H1 (cell line): ENCODE measurements at regions not wholly inside any gene's neighbourhood (a gene's known extent, or its start where the extent isn't known, plus 50 kb on each side); places are given as distances from the start of the nearest gene placed in this dataset.

Experiments used
- CTCF ChIA-PET: fragments of 300-600 bp; sonication (Branson Sonifier 250); formaldehyde crosslinking; loops from one replicate; lab custom pipeline; 2021; ENCODE audit not compliant: partially characterized antibody; lab: Charles Lee
- POLR2A ChIA-PET: fragments of 300-600 bp; sonication (Branson Sonifier 250); formaldehyde crosslinking; loops from one replicate; lab custom pipeline; 2021; ENCODE audit warnings: inconsistent platforms; ENCODE audit not compliant: partially characterized antibody; lab: Charles Lee
- DNase-seq, 2 experiments: peaks; one replicate each; pipeline versions ENCODE4 v3.0.0 to v3.0.0-alpha.2; 2010 to 2022; ENCODE audit warnings: low spot score in 2 of 2, low read depth in 1 of 2, mixed read lengths in 1 of 2
- FAIRE-seq: peaks from 2 replicates; lab custom pipeline; 2011; peaks lifted over from hg19 to GRCh38; lab: Jason Lieb, UNC
- H2AFZ ChIP-seq: 2 replicates; pipeline ENCODE4 v1.8.1; 2012; ENCODE audit warnings: low read length, inconsistent platforms
- H2AK5ac ChIP-seq: 2 replicates; pipeline ENCODE4 v1.6.1; 2013; ENCODE audit warnings: low read depth, low read length
- H2BK120ac ChIP-seq: replicated peaks from 2 replicates; pipeline ENCODE3; 2013; ENCODE audit warnings: low read depth, low read length, inconsistent platforms
- H2BK12ac ChIP-seq: 2 replicates; pipeline ENCODE4 v1.6.1; 2013; ENCODE audit warnings: low read depth, low read length
- H2BK15ac ChIP-seq: 2 replicates; pipeline ENCODE4 v1.6.1; 2013; ENCODE audit warnings: low read length
- H2BK20ac ChIP-seq: 2 replicates; pipeline ENCODE4 v1.6.1; 2013; ENCODE audit warnings: low read length
- H2BK5ac ChIP-seq: 2 replicates; pipeline ENCODE4 v1.6.1; 2013; ENCODE audit warnings: low read depth, low read length
- H3K14ac ChIP-seq: 2 replicates; pipeline ENCODE4 v1.6.1; 2013; ENCODE audit warnings: inconsistent platforms; ENCODE audit not compliant: insufficient read length
- H3K18ac ChIP-seq: 2 replicates; pipeline ENCODE4 v1.6.1; 2013; ENCODE audit warnings: low read length; ENCODE audit errors: extremely low read depth
- H3K23ac ChIP-seq: 2 replicates; pipeline ENCODE4 v1.6.1; 2013; ENCODE audit warnings: inconsistent platforms; ENCODE audit not compliant: insufficient read length
- H3K23me2 ChIP-seq: 2 replicates; pipeline ENCODE4 v1.6.1; 2013; ENCODE audit warnings: low read depth, low read length
- H3K27ac ChIP-seq: 2 replicates; pipeline ENCODE4 v1.6.1; 2011; ENCODE audit warnings: low read depth, low read length, inconsistent platforms
- H3K27me3 ChIP-seq, 4 experiments: replicated peaks in 1 of 4; 1 replicate in 1 of 4; 2 replicates in 3 of 4; pipeline versions ENCODE4 v1.6.1 to v1.8.1; 2011 to 2013; ENCODE audit warnings: low read length in 3 of 4, mild to moderate bottlenecking in 3 of 4, inconsistent platforms in 2 of 4, mixed read lengths in 2 of 4, moderate library complexity in 1 of 4; ENCODE audit not compliant: control insufficient read depth in 3 of 4, insufficient read depth in 3 of 4; ENCODE audit errors: extremely low read depth in 1 of 4
- H3K36me3 ChIP-seq, 4 experiments: 2 replicates each; pipeline versions ENCODE4 v1.6.1 to v1.8.1; 2011 to 2013; ENCODE audit warnings: mild to moderate bottlenecking in 4 of 4, low read length in 3 of 4, moderate library complexity in 2 of 4, control low read depth in 1 of 4, inconsistent platforms in 1 of 4; ENCODE audit not compliant: insufficient read depth in 4 of 4, control insufficient read depth in 2 of 4
- H3K4ac ChIP-seq: replicated peaks from 2 replicates; pipeline ENCODE3; 2013; ENCODE audit warnings: low read length, low read depth, mixed read lengths, inconsistent platforms; ENCODE audit not compliant: insufficient read length
- H3K4me1 ChIP-seq, 4 experiments: replicated peaks in 1 of 4; 1 replicate in 1 of 4; 2 replicates in 3 of 4; pipeline versions ENCODE4 v1.6.1 to v1.8.1; 2011 to 2013; ENCODE audit warnings: low read length in 3 of 4, inconsistent platforms in 2 of 4, mixed read lengths in 1 of 4; ENCODE audit not compliant: insufficient read depth in 4 of 4, control insufficient read depth in 3 of 4
- H3K4me2 ChIP-seq, 2 experiments: 2 replicates each; pipeline versions ENCODE4 v1.6.1 to v1.8.1; 2011 to 2013; ENCODE audit warnings: low read depth in 2 of 2, low read length in 2 of 2, control low read depth in 1 of 2, inconsistent platforms in 1 of 2, mild to moderate bottlenecking in 1 of 2; ENCODE audit not compliant: insufficient read depth in 1 of 2
- H3K4me3 ChIP-seq, 4 experiments: fragments of 200-600, 300-600 bp in 1 of 4; sonication (generic), shearing (Covaris generic), sonication (Bioruptor Twin) in 1 of 4; 2 replicates each; pipeline versions ENCODE4 v1.5.1 to v1.8.1; 2011 to 2016; ENCODE audit warnings: low read length in 4 of 4, low read depth in 3 of 4, control low read depth in 2 of 4, inconsistent platforms in 2 of 4, mild to moderate bottlenecking in 2 of 4, mixed read lengths in 1 of 4, moderate library complexity in 1 of 4; ENCODE audit not compliant: insufficient read depth in 2 of 4; ENCODE audit errors: extremely low read depth in 1 of 4
- H3K56ac ChIP-seq: replicated peaks from 2 replicates; pipeline ENCODE3; 2013; ENCODE audit warnings: low read depth, mild to moderate bottlenecking, mixed read lengths, low read length, inconsistent platforms; ENCODE audit not compliant: insufficient read length
- H3K79me1 ChIP-seq: 2 replicates; pipeline ENCODE4 v1.6.1; 2013; ENCODE audit warnings: low read depth, low read length, control low read depth
- H3K79me2 ChIP-seq, 2 experiments: 2 replicates each; pipeline versions ENCODE4 v1.6.1 to v1.8.1; 2012 to 2013; ENCODE audit warnings: low read length in 2 of 2, mild to moderate bottlenecking in 2 of 2, inconsistent platforms in 1 of 2; ENCODE audit not compliant: insufficient read depth in 2 of 2, control insufficient read depth in 1 of 2
- H3K9ac ChIP-seq, 4 experiments: replicated peaks in 1 of 4; 1 replicate in 1 of 4; 2 replicates in 3 of 4; pipeline versions ENCODE4 v1.6.1 to v1.8.1; 2011 to 2013; ENCODE audit warnings: low read depth in 3 of 4, low read length in 3 of 4, control low read depth in 2 of 4, mild to moderate bottlenecking in 2 of 4, moderate library complexity in 2 of 4, inconsistent platforms in 1 of 4; ENCODE audit errors: extremely low read depth in 1 of 4
- H3K9me3 ChIP-seq, 2 experiments: 2 replicates each; pipeline versions ENCODE4 v1.6.1 to v1.8.1; 2012 to 2013; ENCODE audit warnings: mild to moderate bottlenecking in 2 of 2, moderate library complexity in 2 of 2, control low read depth in 1 of 2, inconsistent platforms in 1 of 2, low read depth in 1 of 2, low read length in 1 of 2, mixed read lengths in 1 of 2; ENCODE audit not compliant: insufficient read depth in 2 of 2
- H4K20me1 ChIP-seq, 2 experiments: replicated peaks in 1 of 2; 2 replicates each; pipeline versions ENCODE3 to v1.8.1; 2011 to 2013; ENCODE audit warnings: inconsistent platforms in 2 of 2, low read length in 2 of 2, mild to moderate bottlenecking in 1 of 2; ENCODE audit not compliant: insufficient read depth in 2 of 2, control insufficient read depth in 1 of 2
- H4K5ac ChIP-seq: 2 replicates; pipeline ENCODE4 v1.6.1; 2013; ENCODE audit warnings: low read length, low read depth, mixed read lengths, inconsistent platforms; ENCODE audit not compliant: insufficient read length
- H4K8ac ChIP-seq: 2 replicates; pipeline ENCODE4 v1.8.0; 2013; ENCODE audit warnings: mild to moderate bottlenecking, moderate library complexity, low read length, inconsistent platforms; ENCODE audit not compliant: insufficient read depth; ENCODE audit errors: extremely low read depth
- H4K91ac ChIP-seq: replicated peaks from 2 replicates; pipeline ENCODE3; 2013; ENCODE audit warnings: low read length, mixed read lengths, inconsistent platforms; ENCODE audit not compliant: insufficient read length
- BACH1 ChIP-seq: IDR thresholded peaks from 2 replicates; pipeline ENCODE4 v1.6.1; 2012; ENCODE audit warnings: low read length, improper control_type of control experiment
- CEBPB ChIP-seq: IDR thresholded peaks from 2 replicates; pipeline ENCODE4 v1.6.1; 2012; ENCODE audit warnings: low read depth, low read length
- EGR1 ChIP-seq: IDR thresholded peaks from 2 replicates; pipeline ENCODE4 v1.6.1; 2011; ENCODE audit warnings: low read depth, low read length, borderline replicate concordance
- SP1 ChIP-seq: IDR thresholded peaks from 2 replicates; pipeline ENCODE4 v1.6.1; 2011; ENCODE audit warnings: low read depth, low read length
- TAF7 ChIP-seq: optimal IDR thresholded peaks from 2 replicates; pipeline ENCODE3; 2011; ENCODE audit warnings: low read depth, mild to moderate bottlenecking, inconsistent platforms, low read length, moderate library complexity, borderline replicate concordance
- USF2 ChIP-seq: IDR thresholded peaks from 2 replicates; pipeline ENCODE4 v1.6.1; 2011; ENCODE audit warnings: low read length, improper control_type of control experiment
- WGBS, 2 experiments: shearing (Covaris generic) in 1 of 2; methylation state at CpG; one replicate each; pipeline versions ENCODE4 v1.1.6 to v1.1.7; 2013 to 2015; ENCODE audit warnings: low lambda C conversion rate in 2 of 2, mixed read lengths in 2 of 2, inconsistent platforms in 1 of 2, low coverage in 1 of 2, missing lambda C conversion rate in 1 of 2; ENCODE audit not compliant: insufficient replicate concordance in 2 of 2, insufficient coverage in 1 of 2, insufficient read length in 1 of 2; ENCODE audit errors: extremely low coverage in 1 of 2, missing lambda C conversion rate in 1 of 2; 5-methylcytosine and 5-hydroxymethylcytosine counted together

DNA sequence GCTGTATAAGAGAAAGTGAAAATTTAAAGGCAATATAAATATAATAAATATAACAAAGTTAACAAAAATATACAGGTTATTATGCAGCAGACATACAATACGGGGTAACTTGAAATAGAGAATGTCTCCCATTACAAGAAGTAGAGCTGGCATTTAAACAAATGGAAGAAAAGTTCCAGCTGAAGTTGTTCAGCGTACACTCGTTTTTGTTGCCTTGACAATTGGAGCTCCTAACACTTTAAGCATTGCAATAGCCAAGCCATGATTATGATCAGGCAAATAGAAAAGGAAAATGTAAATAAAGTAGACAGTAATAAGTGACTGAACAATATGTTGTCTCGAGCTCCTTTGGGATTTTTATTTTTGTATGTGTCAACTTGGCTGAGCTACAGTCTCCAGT is 737.8 kb upstream of the CELF2 start:
- CTCF ChIA-PET: no interaction called here
- H2BK15ac ChIP-seq: no peak overlapping the region
- no peaks in the 10 kb centered on the region for H3K27me3 ChIP-seq
- no peak overlapping the region for H3K18ac ChIP-seq
- no peak overlapping the region for H2AFZ ChIP-seq
- no peak overlapping the region for H3K14ac ChIP-seq
- no peaks in the 10 kb centered on the region for H4K20me1 ChIP-seq
- no peaks in the 10 kb centered on the region for H3K36me3 ChIP-seq
- H3K9ac ChIP-seq: no peak overlapping the region
- no peaks in the 10 kb centered on the region for H3K4me1 ChIP-seq
- no peak overlapping the region for H2BK5ac ChIP-seq
- H3K79me1 ChIP-seq: no peaks in the 10 kb centered on the region
- no peak overlapping the region for H3K4me2 ChIP-seq
- no peak overlapping the region for H2BK120ac ChIP-seq
- no peak overlapping the region for H4K8ac ChIP-seq
- no peak for FAIRE-seq
- POLR2A ChIA-PET: no interaction called here
- H2AK5ac ChIP-seq: no peak overlapping the region
- no peak overlapping the region for H2BK20ac ChIP-seq
- TF ChIP-seq USF2 (no peak), CEBPB (no peak), SP1 (no peak), EGR1 (no peak), TAF7 (no peak), BACH1 (no peak)
- H3K4me3 ChIP-seq: no peak overlapping the region
- no peaks in the 10 kb centered on the region for H3K79me2 ChIP-seq
- H2BK12ac ChIP-seq: no peak overlapping the region
- no peak overlapping the region for H4K5ac ChIP-seq
- no peak overlapping the region for H4K91ac ChIP-seq
- H3K9me3 ChIP-seq: no peaks in the 10 kb centered on the region
- no peak overlapping the region for H3K4ac ChIP-seq
- H3K23me2 ChIP-seq: peaks cover 2% of the 10 kb centered on the region; the same call in 1 of the 2 replicates
- H3K23ac ChIP-seq: no peak overlapping the region
- 93% methylated on average over 4 of the region's 4 CpGs; no CpG with 5 or more reads in 1 of the 2 experiments for WGBS, 2 experiments
- no peak overlapping the region for H3K27ac ChIP-seq
- no peak for DNase-seq
- no peak overlapping the region for H3K56ac ChIP-seq
